ENCODE measurements at regions not wholly inside any gene's neighbourhood (a gene's known extent, or its start where the extent isn't known, plus 50 kb on each side); places are given as distances from the start of the nearest gene placed in this dataset.
A peak's percentile ranks its signal among the peaks of the same experiment; 100 is the strongest.

DNA sequence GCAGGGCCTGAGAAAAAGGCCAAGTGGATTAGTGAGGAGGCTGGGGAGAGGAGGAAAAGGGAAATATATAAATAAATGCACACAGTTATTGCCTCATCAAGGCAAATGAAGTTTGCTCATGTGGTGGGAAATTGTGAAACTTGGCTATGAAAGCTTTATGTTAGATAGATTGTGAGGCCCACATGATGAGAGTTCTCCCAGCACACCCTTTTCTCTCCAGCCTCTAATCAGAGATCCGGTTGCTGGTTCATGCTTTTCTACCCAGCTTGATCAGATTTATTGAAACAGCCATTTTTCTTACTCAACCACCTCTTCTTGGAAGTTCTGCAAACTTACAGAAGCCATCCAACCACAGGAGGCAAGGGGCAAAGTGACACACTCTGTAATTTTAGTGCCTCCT is 125.8 kb upstream of the KLF4 start:
- no peak for DNase-seq (ENCODE audit: low spot score)

DNA sequence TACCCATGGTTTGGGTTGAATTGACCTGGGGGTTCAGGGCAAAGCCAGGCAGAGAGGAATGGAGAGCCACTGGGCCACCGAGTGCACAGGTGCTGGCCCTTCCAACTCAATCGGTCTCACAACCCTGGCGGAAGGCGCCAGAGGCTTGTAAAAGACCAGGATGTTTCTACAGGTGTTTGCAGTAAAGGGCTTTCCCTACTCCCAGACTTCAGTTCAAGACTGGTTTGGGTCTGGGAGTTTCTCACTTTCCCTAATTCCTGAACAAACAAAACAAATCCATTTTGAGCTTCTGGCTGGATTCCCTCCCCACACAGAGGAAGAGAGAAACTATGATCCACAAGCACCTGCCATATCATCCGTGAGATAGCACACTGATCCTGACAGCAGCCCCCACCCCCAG is 125.2 kb upstream of the KLF4 start:
- DNase-seq (ENCODE audit: low spot score), result no peak

DNA sequence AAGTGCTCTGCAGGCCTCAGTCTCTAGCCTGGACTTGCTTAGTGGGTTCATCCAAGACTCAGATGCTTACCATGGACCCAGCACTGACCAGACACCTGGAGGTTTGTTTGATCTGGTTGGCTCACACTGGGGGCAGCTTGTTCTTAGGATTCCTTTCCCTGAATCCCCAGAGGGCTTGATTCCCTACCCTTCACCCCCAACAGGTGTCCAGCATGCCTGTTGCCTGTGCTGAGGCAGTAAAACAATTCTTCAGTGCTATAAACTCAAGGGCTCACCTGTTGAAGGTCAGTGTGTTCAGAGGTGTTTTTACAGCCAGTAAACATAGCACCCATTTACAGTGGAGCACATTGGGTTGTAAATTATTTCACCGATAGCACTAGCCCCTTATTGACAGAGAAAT is 123.8 kb upstream of the KLF4 start:
- DNase-seq (ENCODE audit: low spot score), result no peak

DNA sequence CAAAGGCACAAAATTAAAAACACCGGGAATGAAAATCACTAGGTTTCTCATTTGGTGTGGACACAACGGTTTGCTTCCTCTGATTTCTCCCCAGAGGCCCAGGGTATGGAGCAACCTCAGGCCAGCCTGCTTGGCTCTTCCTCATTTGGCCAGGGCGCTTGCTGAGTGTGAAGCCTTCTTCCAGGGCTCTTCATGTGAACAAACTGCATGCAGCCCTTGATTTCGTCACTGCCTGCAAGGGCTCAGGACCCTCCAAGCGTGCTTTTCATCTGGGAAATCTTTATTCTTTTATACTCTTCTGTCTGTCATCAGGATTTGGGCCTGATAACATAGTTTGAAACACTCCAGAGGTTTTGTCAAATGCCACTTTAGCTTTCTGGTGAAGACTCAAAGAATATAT is 122.6 kb upstream of the KLF4 start:
- DNase-seq (ENCODE audit: low spot score), result no peak

DNA sequence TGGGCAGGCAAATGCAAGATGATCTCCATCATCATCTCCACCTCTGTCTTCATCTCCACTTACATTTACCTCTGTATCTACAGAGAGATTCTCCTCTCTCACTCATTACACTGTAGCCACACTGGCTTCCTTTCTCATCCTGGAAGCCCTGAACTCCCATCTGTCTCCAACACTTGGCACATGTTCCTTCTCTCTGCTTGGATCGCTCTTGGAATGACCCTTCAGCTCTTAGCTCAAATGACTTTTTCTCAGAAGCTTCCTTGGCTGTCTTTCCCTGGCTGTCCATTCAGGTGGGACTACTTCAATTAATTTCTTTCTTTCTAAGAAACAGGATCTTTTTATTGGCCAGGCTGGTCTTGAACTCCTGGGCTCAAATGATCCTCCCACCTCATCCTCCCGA is 120.0 kb upstream of the KLF4 start:
- DNase-seq (ENCODE audit: low spot score), result no peak

DNA sequence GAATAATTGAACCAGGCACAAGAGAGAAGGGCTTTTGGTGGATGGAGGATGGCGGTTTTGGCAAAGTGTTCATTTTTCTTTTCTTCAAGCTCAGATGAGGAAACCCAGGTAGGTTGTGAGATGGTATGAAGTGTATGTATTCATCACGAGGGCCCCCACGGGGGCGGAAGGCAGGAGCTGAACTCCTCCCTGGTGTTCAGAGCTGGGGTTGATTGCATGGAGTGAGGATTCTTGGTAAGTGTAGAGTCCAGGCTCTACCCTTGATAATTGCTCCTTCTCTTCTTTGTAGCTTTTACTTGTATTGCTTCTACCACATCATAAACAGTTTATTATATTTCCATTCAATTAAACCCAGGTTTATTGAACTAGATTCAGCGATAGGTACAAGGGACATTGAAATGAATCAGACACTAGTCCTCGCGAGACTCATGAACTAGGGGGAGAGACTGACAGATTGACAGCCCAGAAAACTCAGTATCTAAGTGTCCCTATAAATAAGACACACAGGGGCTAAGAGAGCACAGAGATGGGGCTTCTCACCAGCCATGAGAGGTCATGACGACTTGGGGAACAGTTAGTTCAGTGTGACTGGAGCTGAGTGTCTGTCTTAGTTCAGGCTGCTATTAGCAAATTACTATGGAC is 116.7 kb upstream of the KLF4 start:
- DNase-seq (ENCODE audit: low spot score), result no peak

DNA sequence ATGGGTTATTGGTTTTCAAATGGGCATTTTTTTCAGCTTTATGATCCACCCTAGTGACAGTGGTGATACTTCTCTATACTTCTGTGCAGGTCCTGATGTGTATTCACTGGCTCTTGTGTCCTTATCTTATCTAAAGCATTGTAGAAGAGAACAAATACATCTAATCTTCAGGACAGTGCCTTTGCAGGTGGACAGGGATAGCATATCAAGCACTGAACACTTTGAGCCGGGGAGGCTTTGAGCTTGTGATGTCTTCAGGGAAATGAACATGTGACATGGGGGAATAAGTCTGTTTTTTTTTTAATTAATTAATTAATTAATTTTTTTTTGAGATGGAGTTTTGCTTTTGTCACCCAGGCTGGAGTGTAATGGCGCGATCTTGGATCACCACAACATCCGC is 115.5 kb upstream of the KLF4 start:
- DNase-seq (ENCODE audit: low spot score), result no peak

DNA sequence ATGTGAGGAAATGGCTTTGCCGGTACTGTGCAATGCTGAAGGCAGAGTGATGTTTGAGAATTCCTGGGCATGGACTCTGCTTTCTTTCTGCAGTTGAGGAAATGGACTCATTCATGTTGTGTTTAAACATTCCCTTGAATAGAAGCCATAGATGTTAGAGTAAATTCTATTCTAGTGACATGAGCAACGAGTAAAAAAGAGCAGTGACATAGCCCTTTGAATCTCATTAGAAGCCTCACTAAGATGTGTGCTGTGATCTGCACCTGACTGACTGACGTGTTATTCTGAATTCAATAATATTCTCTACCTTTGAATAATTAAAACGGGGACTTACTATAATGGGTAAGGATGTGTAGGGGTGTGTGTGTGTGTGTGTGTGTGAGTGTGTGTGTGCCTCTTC is 113.7 kb upstream of the KLF4 start:
- DNase-seq (ENCODE audit: low spot score), result no peak

DNA sequence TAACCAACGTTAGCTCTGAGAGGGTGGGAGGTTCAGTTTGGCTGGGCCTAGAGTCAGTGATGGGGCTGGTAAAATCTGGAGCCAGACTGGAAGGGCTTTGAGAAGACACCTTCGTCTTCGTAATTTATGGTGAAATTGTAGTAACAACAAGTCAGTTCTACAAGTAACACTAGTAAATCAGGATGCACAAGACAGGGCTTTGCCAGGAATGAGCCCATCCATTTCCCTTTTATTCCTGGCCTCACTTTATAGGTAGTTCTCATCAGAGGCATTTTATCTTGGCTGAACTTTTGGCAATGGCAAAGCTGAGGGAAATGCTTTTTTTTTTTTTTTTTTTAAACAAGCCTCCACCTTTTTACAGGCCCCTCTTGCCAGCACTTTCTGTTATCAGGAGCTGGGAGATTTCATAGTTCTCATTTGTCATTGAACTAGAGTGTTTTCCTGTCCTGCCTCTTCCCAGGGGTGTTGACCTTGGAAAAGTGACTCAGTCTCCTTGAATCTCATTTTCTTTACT is 110.5 kb upstream of the KLF4 start:
- DNase-seq (ENCODE audit: low spot score), result peak; percentile 72

DNA sequence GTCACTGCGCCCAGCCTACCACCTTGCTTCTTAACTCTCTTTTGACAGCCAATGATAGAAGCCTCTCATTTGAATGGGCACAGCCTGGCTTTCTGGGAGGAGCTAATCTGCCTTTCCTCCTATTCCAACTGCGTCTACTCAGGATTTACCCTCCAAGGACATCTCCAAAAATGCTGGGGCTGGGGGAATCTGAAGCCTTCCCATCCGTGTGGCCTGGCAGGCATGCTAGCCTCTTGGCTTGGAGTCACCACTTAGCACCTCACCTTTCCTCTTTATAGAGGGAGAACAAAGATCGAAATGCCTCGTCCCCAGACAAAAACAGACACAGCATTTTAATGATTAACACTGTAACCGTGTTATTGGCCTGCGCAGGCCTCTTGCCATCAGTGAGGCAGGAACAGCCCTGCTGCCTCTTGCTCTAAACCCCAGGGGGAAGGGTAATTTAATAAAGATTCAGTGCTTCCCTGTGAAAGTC is 108.2 kb upstream of the KLF4 start:
- DNase-seq (ENCODE audit: low spot score), result peak; percentile 76

DNA sequence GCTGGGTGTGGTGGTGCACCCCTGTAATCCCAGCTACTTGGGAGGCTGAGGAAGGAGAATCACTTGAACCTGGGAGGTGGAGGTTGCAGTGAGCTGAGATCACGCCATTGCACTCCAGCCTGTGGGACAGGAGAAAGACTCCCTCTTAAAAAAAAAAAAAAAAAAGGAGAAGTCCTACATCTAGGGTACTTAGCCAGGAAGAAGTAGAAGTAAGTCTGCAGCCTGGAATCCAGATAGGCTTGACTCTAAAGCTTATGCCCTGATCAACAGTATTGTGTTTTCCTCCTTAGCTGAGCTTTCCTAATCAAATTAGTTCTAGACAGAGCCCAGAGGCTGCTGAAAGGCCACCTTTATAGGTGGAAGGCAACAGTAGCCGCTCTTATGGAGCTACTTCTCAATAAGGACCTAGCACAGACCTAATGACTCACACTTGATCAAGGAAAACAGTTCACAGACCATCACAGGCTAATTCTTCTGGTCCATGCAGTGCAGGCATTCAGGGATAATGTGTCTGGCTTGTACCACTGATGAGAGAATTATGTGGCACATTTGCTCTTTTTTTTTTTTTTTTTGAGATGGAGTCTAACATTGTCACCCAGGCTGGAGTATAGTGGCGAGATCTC is 105.5 kb upstream of the KLF4 start:
- DNase-seq (ENCODE audit: low spot score), result no peak

DNA sequence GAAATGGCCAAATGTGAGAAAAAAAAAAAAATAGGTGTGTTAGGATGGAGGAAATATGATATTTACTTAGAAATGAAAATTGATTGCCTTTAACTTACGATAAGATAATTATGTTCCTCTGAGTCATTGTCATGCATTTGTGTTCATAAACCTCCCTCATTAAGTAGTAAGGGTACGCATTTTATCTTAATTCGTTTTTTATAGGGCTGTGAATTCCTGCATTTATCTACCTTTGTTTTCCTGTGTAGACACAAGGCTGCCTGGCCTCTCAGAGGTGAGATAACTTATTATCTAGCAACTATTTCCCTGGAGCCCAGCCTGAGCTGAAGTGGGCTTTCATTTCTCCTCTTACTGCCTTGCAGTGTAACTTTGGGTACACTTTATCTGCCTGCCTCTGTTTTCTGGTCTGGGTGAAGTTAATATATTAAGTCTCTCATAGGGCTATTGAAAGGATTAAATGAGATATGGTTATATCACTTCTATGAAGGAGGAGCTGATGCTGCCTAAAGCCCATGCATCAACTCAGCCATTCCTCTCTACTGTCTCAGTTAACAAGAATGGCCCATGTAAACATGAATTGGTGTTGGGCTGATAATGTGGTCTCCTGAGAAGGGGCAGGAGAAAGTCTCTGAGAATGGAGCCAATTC is 103.8 kb upstream of the KLF4 start:
- DNase-seq (ENCODE audit: low spot score), result peak; percentile 50

DNA sequence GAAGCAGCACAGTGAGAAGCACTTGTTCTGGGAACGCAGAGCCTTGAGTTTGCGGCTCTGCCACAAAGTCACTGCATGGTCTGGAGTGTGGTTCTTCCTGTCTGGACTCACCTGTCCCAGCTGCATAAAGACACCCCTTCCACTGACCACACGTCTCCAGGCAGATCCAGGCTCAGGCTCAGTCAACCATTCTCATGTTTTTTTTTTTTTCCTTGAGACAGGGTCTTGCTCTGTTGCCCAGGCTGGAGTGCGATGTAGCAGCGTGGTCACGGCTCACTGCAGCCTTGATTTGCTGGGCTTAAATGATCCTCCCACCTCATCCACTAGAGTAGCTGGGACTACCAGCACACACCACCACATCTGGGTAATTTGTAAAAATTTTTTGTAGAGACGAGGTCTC is 102.9 kb upstream of the KLF4 start:
- DNase-seq (ENCODE audit: low spot score), result no peak

DNA sequence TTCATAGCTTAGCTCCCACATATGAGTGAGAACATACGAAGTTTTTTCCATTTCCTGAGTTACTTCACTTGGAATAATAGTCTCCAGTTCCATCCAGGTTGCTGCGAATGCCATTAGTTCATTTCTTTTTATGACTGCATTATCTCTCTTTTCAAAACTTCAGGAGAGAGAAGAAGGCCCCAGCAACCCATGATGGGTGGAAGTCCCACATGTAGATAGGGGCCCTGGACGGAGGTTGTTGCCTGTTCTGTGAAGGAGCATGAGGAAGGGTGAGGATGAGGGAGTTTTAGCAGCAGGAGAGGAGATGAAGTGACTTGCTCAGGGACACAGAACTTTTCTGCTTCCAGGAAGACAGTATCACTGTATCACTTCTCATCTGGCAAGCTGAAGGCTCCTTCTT is 102.2 kb upstream of the KLF4 start:
- DNase-seq (ENCODE audit: low spot score), result no peak

DNA sequence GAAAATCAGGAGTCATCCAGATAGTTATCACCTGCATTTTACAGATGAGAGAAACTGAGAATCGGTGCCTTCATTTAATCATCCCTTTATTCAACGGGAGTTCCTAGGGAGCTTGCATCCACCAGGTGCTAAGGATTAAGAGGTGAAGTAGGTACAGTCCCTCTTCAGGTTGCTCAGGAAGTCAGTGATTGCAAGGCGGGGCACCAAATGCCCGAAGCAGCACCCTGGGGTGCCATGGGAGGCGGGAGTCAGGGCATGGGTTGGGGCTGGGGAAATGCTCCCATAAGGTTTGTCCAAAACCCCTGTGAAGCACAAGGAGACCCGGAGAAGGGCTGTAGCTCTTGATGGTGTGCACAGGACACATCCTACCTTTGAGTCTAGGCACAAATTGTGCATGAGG is 98.8 kb upstream of the KLF4 start:
- peak; percentile 30 for DNase-seq (ENCODE audit: low spot score)

DNA sequence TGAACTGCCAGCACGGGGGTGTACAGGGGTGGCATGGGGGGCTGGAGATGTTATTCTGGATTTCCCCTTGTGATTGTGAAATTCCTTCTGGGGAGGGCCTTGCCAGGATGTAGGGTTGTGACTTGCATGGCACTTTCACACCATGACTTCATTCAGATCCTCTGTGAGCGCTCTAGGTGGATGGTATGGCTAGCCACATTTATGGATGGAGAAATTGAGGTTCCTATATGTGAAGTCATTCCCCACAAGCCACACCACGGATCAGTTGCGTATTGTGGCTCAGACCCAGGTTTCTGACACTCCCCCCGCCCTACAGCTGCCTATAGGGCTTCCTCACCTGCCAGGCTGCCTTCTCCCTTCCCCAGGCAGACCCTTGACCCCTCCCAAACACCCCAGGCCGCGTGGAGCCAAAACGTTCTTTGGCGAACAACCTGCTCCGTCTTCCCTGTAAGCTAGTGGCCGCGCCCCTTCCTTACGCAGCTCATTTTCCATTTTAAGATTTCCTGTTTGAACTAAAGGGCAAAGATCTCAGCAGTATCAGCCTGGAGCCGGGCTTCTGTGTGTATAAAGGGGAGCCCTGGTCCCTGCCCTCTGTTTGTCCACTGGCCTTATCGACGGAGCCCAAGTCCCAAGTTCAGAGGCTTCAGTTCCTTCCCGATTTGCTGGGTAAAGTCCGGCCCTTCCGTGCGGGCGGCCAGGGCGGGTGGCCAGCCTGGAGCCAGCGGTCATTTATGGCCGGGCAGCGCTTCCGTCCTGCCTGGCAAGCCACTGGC is 97.8 kb upstream of the KLF4 start:
- DNase-seq (ENCODE audit: low spot score), result peak; percentile 75

DNA sequence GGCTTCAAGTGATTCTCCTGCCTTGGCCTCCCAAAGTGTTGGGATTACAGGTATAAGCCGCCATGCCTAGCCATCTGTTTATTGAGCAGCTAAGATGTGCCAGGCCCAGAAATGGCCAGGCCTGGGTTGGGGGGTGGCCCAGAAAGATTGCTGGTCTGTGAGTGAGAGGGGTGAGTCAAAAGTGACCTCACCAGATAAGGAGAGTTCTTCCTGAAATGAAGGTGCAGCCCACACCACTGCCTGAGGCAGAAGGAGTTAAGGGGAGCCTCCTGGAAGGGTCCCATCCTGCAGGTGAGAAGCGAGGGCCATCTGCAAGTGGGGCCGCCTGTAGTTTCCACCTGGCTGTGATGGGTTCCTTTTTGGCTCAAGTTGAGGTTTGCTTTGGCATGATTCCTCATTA is 96.9 kb upstream of the KLF4 start:
- DNase-seq (ENCODE audit: low spot score), result peak; percentile 32

DNA sequence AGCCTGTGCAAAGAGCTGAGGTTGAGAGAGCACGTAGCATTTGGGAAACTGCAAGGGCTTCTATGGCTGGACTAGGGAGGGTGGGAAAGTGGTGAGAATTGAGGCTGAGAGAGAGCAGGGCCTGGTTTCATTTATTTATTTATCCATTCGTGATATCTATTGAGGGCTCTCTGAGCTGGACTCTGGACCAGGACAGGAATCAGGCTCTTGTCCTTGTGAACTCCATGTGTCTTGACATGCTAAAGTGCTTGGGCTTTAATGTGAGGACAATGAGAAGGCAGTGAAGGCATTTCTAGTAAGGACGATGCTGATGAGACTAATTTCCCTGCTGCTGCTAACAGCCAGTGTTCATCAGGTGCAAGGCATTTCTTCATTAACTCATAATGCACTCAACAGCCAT is 95.9 kb upstream of the KLF4 start:
- no peak for DNase-seq (ENCODE audit: low spot score)

DNA sequence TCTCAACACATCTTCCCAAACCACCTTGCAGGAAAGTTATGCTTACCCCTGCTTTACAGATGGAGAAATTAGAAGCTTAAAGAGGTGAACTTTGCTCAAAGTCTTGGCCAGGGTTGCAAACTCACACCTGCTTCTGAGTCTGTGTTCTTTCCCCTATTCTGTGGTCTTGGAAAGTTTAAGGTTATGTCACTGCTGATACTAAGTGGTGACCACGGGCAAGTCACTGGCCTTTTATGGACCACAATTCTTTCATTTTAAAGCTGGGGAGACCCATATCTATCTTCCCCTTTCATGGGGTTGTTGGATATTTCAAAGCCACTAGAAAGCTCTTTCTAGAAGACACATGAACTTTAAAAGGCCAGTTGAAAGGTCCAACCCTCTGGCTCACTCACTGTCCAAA is 95.4 kb upstream of the KLF4 start:
- no peak for DNase-seq (ENCODE audit: low spot score)

DNA sequence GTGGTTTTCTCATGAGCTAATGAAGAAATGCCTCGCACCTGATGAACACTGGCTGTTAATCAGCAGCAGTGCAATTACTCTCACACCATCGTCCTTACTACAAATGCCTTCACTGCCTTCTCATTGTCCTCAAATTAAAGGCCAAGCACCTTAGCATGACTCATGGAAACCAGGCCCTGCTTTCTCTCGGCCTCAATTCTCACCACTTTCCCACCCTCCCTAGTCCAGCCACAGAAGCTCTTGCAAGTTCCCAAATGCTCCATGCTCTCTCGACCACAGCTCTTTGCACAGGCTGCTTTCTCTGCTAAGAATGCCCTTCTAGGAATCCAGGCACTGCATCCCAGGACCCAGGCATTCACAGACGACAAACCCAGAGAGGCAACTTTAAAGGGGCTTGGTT is 94.6 kb upstream of the KLF4 start:
- DNase-seq (ENCODE audit: low spot score), result no peak

DNA sequence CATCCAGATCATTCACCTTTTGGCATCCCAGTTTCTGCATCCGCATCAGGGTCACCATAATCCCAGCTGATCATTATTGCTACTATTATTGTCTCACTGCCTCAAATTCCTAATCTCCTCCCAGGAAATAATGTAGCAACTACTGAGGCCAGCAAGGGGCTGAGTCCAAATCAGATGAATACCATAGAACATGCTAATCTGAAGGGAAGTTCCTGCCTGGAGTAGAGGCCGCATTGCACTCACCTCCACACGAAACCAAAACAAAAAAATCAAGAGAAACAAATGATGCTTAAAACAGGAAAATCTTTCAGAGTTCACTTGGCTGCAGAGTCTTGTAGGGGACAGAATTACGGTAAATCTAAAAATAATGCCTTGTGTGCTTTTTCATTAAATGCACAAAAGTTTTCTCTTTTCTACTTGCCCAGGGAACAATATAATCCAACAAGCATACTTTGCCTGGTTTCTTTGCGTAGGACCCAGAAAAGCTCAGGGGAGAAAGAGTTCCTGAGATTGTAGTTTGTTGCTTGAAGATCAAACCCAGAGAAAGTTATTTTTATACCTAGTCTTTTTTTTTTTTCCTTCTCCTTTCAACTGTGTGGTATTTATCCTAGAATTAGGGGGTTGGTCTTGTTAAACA is 87.7 kb upstream of the KLF4 start:
- no peak for DNase-seq (ENCODE audit: low spot score)

DNA sequence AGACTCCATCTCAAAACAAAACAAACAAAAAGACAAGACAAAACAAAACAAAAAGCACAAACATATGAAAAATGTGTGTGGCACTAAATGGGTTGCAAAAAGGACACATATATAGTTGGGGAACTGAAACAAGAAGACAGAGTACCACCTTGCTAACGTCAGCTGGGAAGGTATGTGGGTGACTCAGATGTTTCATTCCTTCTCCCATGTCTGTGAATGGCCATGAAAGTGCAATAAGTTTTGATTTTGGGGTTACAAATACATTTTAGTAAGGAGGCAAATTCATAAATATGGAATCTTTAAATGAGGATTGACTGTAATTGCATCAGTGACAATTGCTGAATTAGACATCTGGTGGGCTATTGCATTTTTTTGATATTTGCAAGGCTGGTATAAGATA is 81.6 kb upstream of the KLF4 start:
- DNase-seq (ENCODE audit: low spot score), result no peak
